ENCODE measurements at regions not wholly inside any gene's neighbourhood (a gene's known extent, or its start where the extent isn't known, plus 50 kb on each side); places are given as distances from the start of the nearest gene placed in this dataset.

DNA sequence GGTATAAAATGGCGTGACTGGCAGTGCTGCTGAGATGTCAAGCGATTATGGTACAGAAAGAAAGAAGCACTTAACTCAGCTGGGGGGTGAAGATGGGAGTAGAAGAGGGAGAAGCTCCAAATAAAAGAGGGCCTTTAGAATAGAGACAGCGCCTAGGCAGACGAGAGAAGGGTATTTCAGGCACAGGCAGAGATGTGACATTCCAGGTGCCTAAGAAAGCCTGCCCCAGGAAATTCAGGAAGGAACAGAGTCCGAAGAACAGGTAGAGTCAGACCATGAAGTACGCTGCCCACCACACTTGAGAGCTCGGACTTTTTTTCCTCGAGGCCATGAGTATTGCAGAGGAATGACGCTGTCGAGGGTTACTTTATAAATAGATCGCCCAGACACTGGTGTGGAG is 170.9 kb upstream of the ATF7IP start:
- Histone ChIP-seq H3K4me3 (no peak overlapping the region), H3K36me3 (ENCODE audit: control insufficient read depth in 4 of 4, insufficient read depth in 4 of 4, low read length in 4 of 4) (no peaks in the 10 kb centered on the region), H3K27me3 (ENCODE audit: control insufficient read depth in 3 of 3, insufficient read depth in 3 of 3, low read length in 2 of 3) (no peaks in the 10 kb centered on the region), H3K9me3 (ENCODE audit: control insufficient read depth in 4 of 4, insufficient read depth in 3 of 4, low read length in 3 of 4) (no peaks in the 10 kb centered on the region), H3K4me1 (ENCODE audit: control insufficient read depth in 5 of 5, insufficient read depth in 5 of 5, low read length in 5 of 5) (peaks cover 0 to 5% (median 0%) of the 10 kb centered on the region in 5 donors), H3K9ac (ENCODE audit: insufficient read depth in 1 of 2, low read length in 2 of 2) (no peak overlapping the region), H3K27ac (ENCODE audit: low read depth in 1 of 2, low read length in 1 of 2) (no peak overlapping the region)
- TF ChIP-seq, protein P1, sequence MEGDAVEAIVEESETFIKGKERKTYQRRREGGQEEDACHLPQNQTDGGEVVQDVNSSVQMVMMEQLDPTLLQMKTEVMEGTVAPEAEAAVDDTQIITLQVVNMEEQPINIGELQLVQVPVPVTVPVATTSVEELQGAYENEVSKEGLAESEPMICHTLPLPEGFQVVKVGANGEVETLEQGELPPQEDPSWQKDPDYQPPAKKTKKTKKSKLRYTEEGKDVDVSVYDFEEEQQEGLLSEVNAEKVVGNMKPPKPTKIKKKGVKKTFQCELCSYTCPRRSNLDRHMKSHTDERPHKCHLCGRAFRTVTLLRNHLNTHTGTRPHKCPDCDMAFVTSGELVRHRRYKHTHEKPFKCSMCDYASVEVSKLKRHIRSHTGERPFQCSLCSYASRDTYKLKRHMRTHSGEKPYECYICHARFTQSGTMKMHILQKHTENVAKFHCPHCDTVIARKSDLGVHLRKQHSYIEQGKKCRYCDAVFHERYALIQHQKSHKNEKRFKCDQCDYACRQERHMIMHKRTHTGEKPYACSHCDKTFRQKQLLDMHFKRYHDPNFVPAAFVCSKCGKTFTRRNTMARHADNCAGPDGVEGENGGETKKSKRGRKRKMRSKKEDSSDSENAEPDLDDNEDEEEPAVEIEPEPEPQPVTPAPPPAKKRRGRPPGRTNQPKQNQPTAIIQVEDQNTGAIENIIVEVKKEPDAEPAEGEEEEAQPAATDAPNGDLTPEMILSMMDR (IDR thresholded peaks at IDR 0.05; ENCODE audit: control extremely low read depth, extremely low read depth) = no peak
- WGBS, 2 donors = 82 to 87% methylated on average over 11 of the region's 11 CpGs
- DNase-seq (no peak), ATAC-seq (ENCODE audit: insufficient read depth, low FRiP score) (no peak)

DNA sequence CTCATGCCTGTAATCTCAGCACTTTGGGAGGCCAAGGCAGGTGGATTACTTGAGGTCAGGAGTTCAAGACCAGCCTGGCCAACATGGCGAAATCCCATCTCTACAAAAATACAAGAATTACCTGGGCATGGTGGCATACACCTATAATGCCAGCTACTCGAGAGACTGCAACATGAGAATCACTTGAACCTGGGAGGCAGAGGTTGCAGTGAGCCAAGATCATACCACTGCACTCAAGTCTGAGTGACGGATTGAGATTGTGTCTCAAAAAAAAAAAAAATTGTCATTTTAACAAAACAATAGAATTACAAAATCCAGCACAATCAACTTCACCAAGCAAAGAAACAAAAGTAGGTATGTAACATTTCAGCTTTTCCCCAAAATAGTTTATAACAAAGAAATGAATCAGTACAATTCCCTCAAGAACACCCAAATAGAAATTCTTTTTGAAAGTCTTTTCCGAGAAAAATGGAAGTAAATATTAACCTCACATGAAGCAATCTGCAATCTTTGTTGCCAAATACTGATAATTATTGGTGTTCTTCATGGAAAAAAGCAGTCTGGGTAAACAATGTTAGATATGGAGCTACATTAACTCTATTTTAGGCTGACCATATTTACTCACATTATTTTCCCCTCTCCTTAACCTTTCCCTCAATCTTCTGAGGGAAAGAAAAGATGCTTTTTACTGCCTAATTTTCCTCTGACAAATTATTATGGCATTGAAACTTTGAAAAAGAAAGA is 165.9 kb upstream of the ATF7IP start:
- no peaks in the 10 kb centered on the region for H3K4me1 ChIP-seq (ENCODE audit: control insufficient read depth in 5 of 5, insufficient read depth in 5 of 5, low read length in 5 of 5)
- H3K9me3 ChIP-seq (ENCODE audit: control insufficient read depth in 4 of 4, insufficient read depth in 3 of 4, low read length in 3 of 4) = peaks cover 0 to 1% (median 0%) of the 10 kb centered on the region in 4 donors
- no peak for ATAC-seq (ENCODE audit: insufficient read depth, low FRiP score)
- H3K36me3 ChIP-seq (ENCODE audit: control insufficient read depth in 4 of 4, insufficient read depth in 4 of 4, low read length in 4 of 4) = no peaks in the 10 kb centered on the region
- H3K4me3 ChIP-seq = no peak overlapping the region
- H3K9ac ChIP-seq (ENCODE audit: insufficient read depth in 1 of 2, low read length in 2 of 2) = no peak overlapping the region
- no peaks in the 10 kb centered on the region for H3K27me3 ChIP-seq (ENCODE audit: control insufficient read depth in 3 of 3, insufficient read depth in 3 of 3, low read length in 2 of 3)
- H3K27ac ChIP-seq (ENCODE audit: low read depth in 1 of 2, low read length in 1 of 2) = no peak overlapping the region
- TF ChIP-seq, protein P1 (IDR thresholded peaks at IDR 0.05; ENCODE audit: control extremely low read depth, extremely low read depth) = no peak
- peak in 2 of 3 donors; percentile 68 to 78 for DNase-seq
- 70 to 76% methylated on average over 4 of the region's 4 CpGs for WGBS, 2 donors

DNA sequence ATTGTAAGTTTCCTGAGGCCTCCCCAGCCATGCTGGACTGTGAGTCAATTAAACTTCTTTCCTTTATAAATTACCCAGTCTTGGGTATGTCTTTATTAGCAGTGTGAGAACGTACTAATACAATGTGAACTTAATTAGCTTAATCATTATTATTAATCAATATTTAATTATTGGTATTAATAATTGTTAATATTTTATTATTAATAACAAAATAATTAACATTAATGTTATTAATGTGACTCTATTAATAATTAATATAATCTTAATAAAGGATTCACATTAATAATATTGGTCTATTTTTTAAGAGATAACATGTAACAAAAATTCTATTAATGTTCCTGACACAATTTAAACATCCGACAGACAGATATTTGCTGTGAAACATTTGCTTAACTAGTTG is 164.9 kb upstream of the ATF7IP start:
- Histone ChIP-seq H3K27me3 (ENCODE audit: control insufficient read depth in 3 of 3, insufficient read depth in 3 of 3, low read length in 2 of 3) (no peaks in the 10 kb centered on the region), H3K4me1 (ENCODE audit: control insufficient read depth in 5 of 5, insufficient read depth in 5 of 5, low read length in 5 of 5) (no peaks in the 10 kb centered on the region), H3K27ac (ENCODE audit: low read depth in 1 of 2, low read length in 1 of 2) (no peak overlapping the region), H3K9me3 (ENCODE audit: control insufficient read depth in 4 of 4, insufficient read depth in 3 of 4, low read length in 3 of 4) (peaks cover 0 to 1% (median 0%) of the 10 kb centered on the region in 4 donors), H3K9ac (ENCODE audit: insufficient read depth in 1 of 2, low read length in 2 of 2) (no peak overlapping the region), H3K4me3 (no peak overlapping the region), H3K36me3 (ENCODE audit: control insufficient read depth in 4 of 4, insufficient read depth in 4 of 4, low read length in 4 of 4) (no peaks in the 10 kb centered on the region)
- no peak for ATAC-seq (ENCODE audit: insufficient read depth, low FRiP score)
- DNase-seq = no peak
- TF ChIP-seq, protein P1 (IDR thresholded peaks at IDR 0.05; ENCODE audit: control extremely low read depth, extremely low read depth) = no peak
- WGBS, 2 donors = 90 to 93% methylated on average over 2 of the region's 2 CpGs

Data from lung (tissue), 11 donors.